NCI-H1048 (cell line): ENCODE measurements at regions not wholly inside any gene's neighbourhood (a gene's known extent, or its start where the extent isn't known, plus 50 kb on each side); places are given as distances from the start of the nearest gene placed in this dataset.

Experiments used
- DNase-seq: peaks from one replicate; lab custom pipeline; 2025; lab: John Stamatoyannopoulos, UW

DNA sequence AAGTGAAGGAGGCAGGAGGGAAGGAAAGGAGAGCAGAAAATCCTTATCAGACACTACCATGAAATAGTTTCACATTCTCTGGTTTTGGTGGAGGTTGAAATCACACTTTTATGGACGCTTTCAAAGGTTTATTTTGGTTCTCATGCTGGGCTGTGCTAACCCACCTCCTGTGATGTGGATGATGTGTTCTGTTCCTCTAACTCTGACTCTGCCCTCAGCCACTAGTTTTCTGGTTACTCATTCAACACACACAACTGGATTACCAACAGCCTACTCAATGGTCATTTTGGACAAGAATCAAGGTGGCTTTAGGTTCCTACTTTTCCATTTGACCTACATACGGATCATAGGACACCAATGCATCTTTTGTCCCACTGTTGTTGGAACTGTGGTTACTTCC is 522.1 kb upstream of the BTBD3 start:
- no peak for DNase-seq

DNA sequence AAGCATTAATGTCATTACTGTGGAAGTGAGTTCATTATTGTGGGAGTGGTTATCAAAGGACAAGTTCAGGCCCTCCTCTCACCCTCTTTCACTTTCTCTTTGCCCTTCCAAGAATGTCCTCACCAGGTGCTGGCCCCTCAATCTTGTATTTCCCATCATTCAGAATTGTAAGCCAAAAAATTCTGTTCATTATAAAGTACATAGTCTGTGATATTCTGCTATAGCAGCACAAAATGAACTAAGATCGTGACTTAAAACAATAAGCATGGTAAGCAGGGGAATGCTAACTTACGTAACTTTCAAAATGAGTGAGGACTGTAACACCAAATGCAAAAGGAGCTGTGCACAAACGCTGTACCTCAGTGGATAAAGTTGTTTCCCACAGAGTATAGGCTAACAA is 515.7 kb upstream of the BTBD3 start:
- DNase-seq: no peak

DNA sequence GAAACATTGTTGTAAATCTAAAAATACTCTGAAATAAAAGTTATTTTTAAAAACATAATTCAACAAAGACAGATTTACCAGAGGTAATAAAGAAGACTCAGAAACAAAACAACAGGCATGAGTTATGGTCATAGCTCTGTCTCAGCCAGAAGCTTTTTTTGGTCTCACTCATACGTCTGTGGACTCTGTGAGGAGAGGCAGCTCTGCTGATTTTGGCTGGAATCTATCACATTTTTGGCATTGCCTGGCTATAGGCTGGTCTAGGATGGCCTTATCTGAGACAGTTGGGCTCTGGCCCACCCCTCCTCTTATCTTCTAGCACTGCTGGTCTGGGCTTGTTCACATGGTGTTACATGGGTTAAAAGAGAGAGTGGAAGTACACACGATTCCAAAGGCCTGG is 514.0 kb upstream of the BTBD3 start:
- no peak for DNase-seq

DNA sequence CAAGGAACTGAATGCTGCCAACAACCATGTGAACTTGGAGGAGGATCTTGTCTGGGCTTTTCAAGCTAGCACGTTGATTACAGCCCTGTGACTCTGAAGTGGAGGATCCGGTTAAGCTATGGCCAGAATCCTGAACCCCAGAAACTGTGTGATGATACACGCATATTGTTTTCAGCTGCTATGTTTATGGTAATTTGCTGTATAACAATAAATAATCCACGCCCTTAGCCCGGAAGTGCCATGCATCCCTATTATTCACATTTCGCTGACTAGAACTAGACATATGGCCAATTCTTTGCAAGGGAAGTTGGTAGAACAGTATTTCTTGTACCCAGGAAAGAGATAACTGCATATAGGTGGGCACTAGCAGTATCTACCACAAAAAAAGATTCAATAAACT is 510.8 kb upstream of the BTBD3 start:
- no peak for DNase-seq

DNA sequence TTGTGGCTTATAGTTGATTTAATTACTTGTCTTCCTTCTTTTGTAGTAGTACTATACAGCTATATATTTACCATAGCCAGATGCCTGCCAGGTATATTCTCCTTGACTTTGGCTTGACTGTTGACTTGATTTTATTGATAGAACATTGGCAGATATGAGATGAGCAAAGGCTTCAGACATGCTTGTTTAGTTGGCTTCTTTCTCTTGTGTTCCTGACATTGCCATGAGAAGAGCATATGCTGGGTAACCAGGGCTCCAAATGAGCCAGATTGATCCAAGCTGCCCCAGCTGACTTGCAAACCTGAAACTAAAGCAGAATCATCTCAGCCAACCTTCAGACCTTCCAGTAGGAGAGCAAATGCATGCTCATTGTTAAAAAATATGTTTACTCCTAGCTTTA is 508.1 kb upstream of the BTBD3 start:
- DNase-seq: no peak

DNA sequence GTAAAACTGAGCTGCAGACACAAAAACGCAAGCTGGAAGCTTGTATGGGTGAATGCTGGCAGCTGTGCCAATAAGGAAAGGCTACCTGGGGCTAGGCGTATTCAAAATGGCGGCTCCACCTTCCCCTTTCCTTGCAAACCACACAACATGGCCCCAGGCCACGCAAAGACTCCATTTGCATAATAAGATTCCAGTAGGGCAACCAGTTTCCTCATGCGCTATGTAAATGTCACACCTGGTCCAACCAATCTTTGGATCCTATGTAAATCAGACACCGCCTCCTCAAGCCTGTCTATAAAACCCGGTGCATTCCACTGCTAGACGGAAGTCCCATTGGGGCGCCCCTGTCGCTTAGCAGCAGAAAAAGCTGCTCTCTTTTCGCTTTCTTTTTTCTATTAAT is 505.9 kb upstream of the BTBD3 start:
- peak; percentile 91 for DNase-seq

DNA sequence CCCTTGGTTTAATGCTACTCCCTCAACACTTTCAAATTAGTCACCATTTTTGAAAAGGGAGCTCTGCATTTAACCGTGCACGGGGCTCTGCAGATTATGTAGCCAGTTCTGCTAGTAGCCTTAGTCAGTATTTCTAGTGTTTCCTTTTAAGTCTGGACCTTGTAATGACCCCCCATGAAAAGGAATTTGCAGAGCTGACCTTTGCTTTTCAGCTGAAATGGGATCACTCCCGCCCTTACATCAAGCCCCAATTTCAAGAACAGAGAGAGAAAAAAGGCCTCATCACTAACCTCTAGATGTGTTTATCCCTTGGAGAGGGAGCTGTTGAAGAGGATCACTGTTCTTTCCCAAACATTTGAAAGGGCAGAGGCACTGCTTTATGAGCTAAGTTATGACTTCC is 490.7 kb upstream of the BTBD3 start:
- no peak for DNase-seq

DNA sequence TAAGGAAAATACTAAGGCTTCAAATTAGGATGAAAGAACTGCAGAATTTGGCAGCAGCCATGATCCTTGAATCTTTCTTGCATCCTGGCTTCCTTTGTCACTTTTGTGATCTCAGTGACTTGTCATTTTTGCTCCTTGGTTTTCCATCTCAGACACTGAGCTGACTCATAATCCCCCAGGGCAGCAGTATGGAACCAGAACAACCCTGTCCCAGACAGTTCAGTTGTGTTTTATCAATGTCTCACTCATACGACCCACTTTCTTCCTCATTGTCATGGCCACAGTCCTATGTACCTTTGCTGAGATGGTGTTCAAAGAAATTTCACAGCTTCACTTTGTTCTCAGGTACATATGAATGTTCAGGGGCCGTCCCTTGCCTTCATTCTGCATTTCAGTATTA is 488.5 kb upstream of the BTBD3 start:
- no peak for DNase-seq

DNA sequence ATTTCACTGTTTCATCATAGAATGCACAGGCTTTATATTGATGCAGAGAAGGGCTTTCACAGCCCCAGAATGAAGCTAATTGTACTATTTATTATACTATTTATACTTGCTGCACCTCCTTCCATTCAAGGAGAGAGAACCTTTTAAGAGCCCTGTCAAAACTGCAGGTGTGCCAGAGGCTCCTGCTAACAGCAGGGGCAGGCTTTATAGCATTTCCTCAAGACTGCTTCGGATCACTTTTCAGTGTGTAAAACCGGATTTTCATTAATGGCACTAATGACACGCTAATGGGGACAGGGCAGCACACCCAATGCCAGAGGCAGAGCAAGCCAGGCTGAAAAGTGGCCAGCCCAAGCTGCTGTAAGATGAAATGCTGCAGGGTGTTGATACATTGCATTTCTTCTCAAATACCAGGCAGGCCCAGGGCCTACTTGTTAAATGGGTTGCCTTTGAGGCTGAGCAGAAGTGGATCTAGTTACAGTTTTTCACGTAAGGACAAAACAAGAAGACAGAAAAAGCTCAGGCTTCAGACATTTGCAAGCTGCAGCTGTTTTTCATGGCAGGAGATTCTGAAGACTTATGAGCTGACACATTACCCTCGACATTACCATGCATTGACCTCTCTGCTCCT is 487.7 kb upstream of the BTBD3 start:
- no peak for DNase-seq

DNA sequence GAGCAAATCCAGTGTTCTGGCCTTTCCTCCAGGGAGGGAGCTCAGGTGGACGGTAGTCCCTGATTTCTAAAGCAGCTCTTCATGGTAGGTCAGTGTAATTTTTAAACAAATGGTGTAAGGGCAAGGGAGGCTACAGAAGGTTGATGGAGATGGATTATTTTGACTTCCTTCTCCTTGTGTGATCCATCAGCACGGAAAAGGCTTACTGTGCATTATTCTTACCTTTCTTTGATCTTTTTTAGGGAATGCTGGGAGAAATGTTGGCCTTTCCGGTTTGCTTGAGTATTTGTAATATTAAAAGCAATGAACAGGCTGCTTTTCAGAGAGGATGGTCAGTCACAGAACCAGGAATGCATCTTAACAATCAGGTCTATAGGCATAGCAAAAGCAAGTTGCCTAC is 487.0 kb upstream of the BTBD3 start:
- no peak for DNase-seq

DNA sequence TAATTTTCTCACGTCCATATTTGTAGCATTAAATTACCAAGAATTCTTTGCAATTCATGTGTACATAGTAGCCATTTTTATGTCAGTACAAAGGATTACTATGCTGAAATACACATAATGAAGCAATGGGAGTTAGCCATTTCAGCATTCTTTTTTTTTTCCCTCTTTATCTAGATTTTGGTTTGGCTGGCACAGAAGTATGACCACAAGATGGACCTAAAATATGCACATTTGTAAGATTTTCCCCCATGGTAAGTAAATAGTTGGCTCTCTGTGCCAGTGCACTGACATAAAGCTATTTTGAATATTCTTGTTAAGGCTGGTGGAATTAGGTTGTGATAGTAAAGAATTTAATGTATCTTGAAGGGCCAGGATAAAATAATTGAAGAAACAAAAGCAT is 486.1 kb upstream of the BTBD3 start:
- no peak for DNase-seq

DNA sequence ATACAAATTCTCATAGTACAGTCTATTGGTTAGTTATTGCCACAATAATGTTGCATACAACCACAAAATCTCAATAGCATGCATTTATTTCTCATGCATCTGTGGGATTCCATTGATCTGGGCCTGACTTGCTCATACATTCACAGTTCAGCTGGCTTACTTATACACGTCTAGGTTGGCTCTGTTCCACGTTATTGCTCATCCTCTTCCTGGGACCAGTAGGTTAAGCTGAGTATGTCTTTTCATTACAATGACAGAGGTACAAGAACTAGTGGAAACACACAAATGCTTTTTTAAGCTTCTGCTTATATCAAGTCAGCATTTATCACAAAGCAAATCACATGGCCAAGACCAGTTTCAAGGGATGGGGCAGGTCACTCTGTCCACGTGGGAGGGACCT is 485.3 kb upstream of the BTBD3 start:
- DNase-seq: no peak

DNA sequence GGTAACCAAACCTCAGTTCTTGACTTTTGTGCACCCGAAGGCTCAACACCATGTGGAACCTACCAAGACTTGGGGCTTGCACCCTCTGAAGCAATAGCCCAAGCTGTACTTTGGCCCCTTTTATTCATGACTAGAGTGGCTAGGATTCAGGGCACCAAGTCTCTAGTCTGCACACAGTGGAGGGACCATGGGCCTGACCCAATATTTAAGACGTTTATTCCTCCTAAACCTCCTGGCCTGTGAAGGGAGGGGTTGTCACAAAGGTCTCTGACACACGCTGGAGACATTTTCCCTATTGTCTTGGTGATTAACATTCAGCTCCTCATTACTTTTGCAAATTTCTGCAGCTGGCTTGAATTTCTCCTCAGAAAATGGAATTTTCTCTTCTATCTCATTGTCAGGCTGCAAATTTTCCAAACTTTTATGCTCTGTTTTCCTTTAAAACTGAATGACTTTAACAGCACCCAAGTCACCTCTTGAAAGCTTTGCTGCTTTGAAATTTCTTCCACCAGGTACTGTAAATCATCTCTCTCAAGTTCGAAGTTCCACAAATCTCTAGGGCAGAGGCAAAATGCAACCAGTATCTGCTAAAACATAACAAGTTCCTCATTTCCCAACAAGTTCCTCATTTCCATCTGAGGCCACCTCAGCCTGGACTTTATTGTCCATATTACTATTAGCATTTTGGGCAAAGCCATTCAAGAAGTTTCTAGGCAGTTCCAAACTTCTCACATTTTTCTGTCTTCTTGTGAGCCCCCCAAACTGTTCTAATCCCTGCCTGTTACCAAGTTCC is 481.4 kb upstream of the BTBD3 start:
- no peak for DNase-seq

DNA sequence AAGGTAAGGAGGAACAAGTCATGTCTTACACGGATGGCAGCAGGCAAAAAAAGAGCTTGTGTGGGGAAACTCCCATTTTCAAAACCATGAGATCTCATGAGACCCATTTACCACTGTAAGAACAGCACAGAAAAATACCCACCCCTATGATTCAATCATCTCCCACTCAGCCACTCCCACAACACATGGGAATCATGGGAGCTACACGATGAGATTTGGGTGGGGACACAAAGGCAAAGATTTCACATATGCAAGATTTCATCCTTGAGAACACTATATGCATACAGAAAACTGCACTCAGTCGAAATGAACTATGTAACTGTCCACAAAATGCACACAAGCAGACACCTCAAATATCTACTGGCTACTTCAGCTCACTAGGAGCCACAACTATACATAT is 480.6 kb upstream of the BTBD3 start:
- DNase-seq: no peak

DNA sequence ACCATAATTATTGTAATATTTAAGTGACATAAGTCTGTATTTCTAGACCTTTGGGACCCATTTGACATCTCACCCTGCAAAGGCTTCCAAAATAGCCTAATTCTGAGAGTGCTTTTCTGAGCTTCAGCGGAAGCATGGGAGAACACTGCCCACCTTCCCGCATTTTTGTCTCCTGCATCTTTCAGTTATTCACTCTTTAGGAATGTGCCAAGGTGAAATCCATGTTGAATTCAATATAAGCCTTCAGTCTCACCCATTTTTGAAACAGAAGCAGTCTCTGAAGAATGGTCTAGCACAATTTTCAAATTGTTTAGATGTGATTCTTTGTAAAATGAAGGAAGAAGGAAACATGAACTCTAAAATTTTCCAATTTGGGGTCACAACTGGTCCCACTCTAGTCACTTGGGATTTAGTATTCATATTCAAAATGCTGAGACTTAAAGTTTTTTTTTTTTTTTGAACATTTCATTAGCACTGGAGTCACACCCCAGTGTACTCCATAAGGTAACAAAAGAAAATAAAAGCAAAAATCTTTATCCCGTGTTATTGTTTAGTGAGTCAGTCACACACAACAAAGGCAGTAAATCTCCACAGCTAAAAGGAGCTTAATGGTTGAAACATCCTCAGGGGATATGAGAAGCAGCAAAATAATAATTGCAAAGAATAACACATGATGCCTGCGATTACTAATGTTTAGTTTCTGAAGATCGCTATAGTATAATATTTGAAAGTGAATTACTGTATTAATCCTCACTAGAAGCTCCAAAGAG is 479.9 kb upstream of the BTBD3 start:
- no peak for DNase-seq

DNA sequence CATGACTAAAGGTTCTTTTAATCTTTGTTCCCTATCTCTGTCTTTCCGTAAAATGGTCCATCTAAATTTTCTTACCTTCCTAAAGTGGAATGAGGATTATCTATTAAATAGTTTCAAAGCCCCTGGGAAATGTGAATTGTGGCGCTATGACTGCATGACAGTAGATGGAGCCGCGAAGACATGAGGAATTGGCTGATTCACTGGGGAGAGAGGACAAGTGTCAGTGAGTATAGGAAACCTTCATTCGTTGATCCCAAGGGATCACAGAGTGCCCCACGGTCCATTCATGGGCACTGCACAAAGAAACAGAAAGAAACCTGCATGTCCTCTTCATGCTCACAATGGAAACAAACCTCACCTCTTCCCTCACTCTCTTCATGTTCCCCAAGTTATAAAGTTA is 479.3 kb upstream of the BTBD3 start:
- DNase-seq: no peak

DNA sequence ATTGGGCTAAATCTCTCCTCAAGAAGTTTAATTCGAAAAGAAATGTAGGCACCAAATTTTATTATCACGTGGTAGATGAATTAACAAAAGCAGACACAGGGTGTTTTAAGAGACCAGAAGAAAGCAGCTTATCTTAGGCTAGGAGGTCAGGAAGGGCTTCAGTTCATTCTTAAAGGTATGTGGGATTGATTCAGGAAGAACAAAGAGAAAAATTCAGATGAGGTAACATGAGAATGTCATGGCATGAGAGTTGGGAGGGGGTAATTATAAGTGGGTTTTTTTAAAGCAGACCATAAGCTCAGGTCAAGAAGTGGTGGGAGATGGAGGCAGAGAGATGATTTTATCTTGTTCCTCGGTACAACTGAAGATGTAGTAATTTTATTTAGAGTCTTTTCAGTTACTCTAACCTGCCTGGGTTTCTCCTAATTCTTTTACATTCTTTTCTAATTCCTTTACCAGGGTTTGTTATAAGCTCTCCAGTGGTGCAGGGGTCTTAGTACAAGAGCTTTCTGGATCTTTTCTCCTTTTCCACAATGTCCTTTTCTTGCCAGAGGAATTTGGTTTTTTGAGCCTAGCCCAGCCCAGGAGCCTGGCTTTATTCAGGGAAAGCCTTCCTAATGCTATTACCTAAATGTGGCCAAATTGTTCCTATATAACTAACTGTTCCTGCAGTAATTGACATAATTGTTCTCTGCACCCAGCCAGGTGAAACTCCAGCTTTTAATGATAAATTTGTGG is 474.1 kb upstream of the BTBD3 start:
- no peak for DNase-seq

DNA sequence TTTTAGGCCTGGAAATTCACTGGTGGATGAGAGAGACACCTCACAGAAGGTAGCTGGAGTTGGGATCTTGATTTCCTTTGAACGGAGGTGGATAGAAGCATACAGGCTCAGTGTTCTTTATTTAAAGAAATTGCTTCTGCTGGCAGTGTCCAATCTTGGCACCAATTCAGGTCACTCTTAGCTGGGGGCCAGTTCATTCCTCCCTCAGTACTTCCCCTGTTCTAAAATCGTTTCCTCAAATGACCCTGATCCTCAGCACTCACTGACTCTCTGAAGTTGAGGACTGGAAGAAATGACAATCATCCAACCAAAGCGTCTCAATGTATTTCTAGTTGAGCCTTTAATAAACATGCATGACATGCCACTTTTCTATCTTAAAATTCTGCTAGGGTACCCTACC is 472.5 kb upstream of the BTBD3 start:
- no peak for DNase-seq

DNA sequence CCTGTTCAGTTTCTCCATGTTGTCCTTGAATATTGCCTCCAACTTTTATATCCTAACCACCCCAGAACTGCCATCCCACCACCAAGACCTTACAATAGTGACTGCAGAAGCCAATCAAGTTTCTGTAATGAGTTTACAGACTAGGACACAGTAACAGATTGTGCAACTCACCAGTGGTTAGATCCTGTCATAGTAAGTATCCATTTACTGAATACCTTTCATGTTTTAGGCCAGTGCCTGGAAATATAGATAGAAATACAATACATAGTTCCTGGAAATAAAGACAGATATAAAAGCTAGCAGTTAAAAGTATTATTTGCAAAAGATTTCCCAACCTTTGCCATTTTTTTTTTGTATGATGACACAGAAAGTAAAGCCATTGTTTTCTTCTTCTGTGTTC is 471.8 kb upstream of the BTBD3 start:
- no peak for DNase-seq

DNA sequence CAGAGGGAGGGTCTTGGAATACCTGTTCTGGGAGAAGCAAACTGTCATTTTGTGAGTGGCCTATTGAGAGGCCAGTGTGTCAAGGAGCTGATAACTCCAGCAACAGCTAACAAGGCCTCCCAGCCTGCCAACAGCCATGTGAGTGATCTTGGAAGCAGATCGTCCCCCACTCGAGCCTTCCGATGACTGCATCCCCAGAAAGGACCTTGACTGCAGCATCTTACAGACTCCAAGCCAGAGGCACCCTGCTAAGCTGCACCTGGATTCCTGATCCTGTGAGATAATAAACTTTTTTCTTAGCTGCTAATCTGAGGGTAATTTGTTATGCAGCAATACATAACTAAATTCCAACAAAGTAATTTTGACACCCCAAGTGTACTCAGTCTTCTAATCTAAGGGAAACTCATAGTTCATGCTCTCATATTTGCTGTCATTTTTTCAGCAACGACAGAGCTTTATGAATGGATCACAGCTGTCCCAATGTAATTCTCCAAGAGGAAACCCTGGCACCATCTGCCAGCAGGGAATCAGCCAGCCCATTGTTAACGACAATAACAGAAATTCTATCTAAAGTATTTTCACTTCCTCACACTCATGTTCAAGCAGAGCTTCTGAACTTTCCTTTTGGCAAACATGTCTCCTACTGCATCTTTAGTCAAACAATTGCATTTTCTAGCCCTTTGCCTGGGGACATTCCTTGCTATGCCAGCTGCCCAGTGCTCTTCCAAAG is 470.2 kb upstream of the BTBD3 start:
- DNase-seq: no peak

DNA sequence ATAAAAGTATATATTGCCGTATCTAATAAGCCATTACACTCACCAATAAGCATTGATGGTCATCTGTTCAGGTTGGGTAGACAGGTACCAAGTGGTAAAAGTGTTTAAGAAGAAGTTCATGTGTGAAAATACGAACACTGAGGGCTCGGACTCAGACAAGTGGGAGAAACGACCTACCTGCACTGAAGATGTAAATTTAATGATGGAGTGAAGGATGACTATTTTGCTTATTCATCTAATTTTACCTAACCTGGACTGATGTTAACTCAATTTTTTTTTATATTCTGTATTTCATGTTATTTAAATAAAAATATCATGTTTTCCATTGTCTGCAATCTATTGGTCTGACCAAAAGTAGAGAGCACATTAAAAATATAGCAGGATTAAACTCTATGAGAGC is 469.1 kb upstream of the BTBD3 start:
- no peak for DNase-seq

DNA sequence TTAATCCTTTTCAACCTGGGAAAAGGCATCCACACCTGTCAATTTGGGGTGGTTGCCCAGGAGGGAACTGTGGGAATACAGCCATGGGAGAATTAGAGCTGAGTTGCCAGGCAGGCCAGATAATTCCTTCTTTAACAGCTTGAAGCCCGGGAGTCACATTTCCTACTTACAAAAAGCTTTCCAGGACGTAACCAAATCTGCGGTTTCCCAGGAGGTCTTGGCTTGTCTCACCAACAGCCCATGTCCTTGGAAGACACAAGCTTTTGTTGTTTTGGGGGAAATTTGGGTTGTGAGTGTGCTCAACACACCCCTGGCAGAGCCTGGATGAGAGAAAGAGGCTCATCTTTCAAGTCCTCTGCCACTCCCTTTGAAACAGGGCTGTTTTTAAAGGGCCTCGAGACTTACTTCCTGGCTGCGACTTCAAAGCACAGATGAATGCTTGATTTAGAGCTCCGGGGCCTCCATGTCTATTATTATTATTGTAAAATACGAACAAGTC is 465.9 kb upstream of the BTBD3 start:
- no peak for DNase-seq
